ENCODE measurements at regions not wholly inside any gene's neighbourhood (a gene's known extent, or its start where the extent isn't known, plus 50 kb on each side); places are given as distances from the start of the nearest gene placed in this dataset.
A peak's percentile ranks its signal among the peaks of the same experiment; 100 is the strongest.
"Not testable (repeated sequence)": the region's sequence is repeated elsewhere in the genome, so short reads cannot be mapped to it uniquely, and the experiment has no call there.

DNA sequence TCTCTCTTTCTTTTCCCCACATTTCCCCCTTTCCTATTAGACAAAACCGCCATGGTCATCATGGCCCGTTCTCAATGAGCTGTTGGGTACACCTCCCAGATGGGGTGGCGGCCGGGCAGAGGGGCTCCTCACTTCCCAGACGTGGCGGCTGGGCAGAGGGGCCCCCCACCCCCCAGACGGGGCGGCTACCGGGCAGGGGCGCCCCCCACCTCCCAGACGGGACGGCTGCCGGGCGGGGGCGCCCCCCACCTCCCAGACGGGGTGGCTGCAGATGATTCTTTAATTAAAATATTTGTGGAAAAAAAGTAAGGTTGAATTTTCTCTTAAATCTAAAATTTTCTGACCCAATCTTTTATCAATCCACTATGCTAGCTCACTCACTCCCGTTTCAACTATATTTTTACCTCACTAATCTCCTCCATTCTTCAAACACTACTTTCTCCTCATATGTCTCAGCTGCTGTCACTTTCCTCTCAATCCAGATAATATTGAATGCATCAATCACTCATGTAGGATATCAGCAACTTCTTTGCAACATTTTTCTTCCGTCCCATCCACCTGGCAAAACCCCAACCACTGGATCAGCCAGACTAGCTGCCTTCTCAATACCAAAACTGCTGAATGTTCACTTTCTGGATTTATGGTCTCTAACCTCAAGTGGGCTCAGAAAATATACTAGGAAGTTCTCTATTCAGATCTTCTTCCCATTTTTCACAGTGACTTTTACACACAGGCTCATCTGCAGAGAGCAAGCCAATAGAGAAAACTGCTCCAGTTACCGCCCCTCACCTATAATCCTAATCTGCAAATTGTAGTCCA is 81.1 kb upstream of the TRIM24 start:
- no peak for DNase-seq

DNA sequence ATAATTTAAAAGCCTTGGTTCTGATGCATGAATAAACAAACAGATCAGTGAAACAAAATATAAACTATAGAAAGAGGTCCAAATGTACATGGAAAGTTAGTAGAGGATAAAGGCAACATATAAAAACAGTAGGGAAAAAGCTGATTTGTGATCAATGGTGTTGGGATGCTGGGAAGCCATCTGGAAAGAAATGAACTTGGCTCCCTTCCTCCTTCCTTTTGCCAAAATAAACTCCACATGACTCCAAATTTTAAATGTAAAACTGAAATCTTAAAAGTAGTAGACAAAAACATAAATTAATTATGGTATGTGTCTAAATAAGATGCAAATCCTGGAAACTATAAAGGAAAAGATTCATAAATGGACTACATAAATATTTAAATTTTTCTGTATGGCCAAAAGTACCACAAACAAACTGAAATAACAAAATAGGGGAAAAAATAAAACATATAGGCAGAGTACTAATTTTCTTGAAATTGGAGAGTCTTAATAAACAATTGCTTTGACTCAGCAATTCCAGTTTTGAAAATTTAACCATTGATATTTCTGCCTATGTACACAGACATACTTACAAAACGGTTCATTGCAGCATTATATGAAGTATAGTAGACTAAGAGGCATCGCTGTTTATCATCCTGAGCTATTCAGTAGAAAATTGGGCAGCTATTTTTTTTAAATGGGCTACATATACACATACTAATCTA is 77.0 kb upstream of the TRIM24 start:
- DNase-seq: no peak

DNA sequence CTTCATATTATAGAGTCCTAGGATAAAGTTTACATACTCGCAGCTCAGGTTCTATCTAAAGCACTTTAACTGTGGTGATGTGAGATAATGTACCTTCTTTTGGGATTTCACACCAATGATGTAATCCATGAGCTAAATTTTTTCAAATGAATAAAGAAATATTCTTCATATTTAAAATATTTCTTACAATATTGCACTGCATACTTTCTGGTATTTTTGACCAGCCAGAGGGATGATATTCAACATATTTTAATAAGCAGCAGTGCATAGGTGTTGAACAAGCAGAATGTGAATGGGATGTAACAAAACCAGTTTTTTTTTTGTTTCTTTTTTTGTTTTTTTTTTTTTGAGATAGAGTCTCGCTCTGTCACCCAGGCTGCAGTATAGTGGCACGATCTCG is 73.2 kb upstream of the TRIM24 start:
- DNase-seq: no peak

DNA sequence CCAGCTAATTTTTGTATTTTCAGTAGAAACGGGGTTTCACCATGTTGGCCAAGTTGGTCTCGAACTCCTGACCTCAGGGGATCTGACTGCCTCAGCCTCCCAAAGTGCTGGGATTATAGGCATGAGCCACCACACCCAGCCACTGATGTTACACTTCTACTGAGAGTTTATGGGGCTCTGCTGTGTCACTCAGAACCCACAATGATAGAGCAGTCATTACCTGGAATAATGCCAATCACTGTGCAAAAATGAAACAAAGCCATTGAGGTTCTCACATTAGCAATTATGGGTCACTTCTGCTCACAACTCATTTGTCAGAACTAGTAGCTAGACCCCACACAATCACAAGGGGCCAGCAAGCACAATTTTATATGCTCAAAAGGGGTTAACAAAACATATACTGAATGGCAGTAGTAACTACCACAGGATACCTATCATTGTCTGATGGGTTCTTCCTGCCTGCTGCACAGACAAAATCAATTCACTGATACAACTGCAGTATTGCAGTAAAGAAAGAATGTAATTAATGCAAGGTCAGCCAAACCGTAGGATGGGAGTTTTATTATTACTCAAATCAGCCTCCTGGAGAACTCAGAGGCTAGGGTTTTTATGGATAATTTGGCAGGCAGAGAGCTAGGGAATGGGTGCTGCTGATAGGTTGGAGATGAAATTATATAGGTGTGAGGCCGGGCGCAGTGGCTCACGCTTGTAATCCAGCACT is 72.1 kb upstream of the TRIM24 start:
- no peak for DNase-seq

- DNase-seq: peak; percentile 41
These were observed 71.2 kb upstream of the TRIM24 start for GRCh38 chr7:138388673-138389491.

- DNase-seq: no peak
These were observed 64.3 kb upstream of the TRIM24 start for GRCh38 chr7:138395763-138396162.

DNA sequence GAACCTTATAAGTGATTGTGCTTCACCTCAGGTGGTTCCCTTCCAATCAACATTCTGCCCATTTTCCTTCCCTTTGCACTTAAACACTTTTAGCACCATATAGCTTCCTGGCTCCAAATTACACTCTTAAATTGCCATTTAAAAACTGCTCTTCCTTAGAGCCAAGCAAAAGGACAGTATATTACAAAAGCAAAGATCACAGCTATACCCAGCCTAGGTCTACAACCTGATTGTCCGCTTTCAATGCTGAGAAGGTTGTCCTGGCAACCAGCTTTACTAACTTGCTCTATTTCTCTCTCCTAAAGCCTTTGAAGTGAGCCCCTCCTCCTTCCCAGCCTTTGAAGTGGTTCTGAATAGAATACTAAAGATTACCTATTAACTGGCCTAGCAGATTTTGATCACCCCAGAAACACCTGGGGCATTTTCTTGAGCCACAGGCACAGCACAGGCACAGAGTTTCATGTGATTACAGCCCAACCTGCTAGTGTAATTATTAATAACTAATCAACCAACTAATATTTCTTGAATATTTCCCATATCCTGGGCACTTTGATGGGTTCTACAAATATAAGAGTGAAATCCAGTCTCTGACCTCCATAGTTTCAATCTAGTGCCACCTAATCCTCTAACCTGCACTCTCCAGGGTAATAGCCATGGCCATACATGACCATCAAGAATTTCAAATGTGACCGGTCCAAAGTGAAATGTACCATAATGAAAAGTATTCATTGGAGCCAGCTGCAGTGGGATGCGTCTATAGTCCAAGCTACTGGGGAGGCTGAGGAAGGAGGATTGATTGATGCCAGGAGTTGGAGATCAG is 63.6 kb upstream of the TRIM24 start:
- no peak for DNase-seq

- not testable (repeated sequence) for DNase-seq
These were observed 63.0 kb upstream of the TRIM24 start for GRCh38 chr7:138397071-138397433.

- DNase-seq: no peak
These were observed 61.2 kb upstream of the TRIM24 start for GRCh38 chr7:138398857-138399256.

DNA sequence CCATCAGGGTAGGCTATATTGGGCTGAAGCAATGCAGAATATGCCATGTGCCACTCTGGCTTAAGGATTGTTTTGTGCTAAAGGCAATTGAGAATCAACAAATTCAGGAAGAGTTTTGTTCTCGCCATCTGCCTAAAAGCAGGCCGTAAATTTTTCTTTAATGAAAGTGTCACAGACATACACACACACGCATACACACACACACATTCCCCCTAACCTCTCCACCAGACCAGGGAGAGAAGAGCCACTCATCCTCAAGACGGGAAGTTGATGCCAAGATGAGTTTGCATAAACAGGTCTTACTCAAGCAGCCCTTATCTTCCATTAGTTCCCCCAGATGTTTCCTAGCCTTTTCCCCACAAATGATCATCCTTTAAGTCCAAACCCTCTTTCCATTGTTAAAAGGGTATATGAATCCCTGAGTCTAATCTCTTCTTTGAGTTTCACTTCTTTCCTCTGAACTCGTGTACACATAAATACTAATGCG is 59.6 kb upstream of the TRIM24 start:
- no peak for DNase-seq

GRCh38 chr7:138402749-138403148 is 57.3 kb upstream of the TRIM24 start:
- DNase-seq: no peak

- DNase-seq: no peak
These were observed 54.6 kb upstream of the TRIM24 start for GRCh38 chr7:138405496-138405895.

GRCh38 chr7:138407792-138408191 is 52.3 kb upstream of the TRIM24 start:
- no peak for DNase-seq
